ENCODE measurements at regions not wholly inside any gene's neighbourhood (a gene's known extent, or its start where the extent isn't known, plus 50 kb on each side); places are given as distances from the start of the nearest gene placed in this dataset.
A peak's percentile ranks its signal among the peaks of the same experiment; 100 is the strongest.

DNA sequence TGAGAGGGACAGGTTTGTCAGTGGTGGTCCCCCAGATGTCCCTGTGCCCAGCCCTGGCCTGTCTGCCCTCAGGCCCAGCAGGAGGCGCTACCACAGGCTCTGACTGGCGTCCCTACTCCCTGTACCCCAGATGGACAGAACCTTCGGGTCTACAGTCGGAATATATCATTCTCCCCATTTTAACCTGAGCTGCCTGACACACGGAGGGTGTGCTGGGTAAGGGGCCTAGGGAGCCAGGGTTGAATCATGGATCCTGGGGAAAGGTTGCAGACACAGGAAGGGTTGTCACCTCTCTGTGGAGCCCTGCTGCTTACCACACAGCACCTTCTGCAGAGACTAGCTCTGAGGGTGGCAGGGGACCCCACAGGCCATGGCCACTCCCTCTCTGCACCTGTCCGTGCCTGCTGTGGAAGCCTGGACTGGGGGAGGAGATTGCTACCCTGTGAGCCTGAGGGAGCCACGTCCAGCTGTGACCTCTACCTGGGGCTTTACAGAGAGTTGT is 162.2 kb upstream of the ZNF267 start:
- Histone ChIP-seq H3K4me3 (replicated peaks; ENCODE audit: insufficient read depth, low read length) (no peak overlapping the region), H3K27ac (replicated peaks) (no peak overlapping the region), H3K27me3 (ENCODE audit: insufficient read depth, poor library complexity, severe bottlenecking) (no peaks in the 10 kb centered on the region)
- DNase-seq (ENCODE audit: low read depth in 1 of 2, low spot score in 1 of 2): no peak
- TF ChIP-seq GABPA (IDR thresholded peaks at IDR 0.05; ENCODE audit: low read depth): no peak
- TF ChIP-seq SPI1 (IDR thresholded peaks at IDR 0.05; ENCODE audit: borderline replicate concordance, low read depth): no peak
- TF ChIP-seq, protein P1, sequence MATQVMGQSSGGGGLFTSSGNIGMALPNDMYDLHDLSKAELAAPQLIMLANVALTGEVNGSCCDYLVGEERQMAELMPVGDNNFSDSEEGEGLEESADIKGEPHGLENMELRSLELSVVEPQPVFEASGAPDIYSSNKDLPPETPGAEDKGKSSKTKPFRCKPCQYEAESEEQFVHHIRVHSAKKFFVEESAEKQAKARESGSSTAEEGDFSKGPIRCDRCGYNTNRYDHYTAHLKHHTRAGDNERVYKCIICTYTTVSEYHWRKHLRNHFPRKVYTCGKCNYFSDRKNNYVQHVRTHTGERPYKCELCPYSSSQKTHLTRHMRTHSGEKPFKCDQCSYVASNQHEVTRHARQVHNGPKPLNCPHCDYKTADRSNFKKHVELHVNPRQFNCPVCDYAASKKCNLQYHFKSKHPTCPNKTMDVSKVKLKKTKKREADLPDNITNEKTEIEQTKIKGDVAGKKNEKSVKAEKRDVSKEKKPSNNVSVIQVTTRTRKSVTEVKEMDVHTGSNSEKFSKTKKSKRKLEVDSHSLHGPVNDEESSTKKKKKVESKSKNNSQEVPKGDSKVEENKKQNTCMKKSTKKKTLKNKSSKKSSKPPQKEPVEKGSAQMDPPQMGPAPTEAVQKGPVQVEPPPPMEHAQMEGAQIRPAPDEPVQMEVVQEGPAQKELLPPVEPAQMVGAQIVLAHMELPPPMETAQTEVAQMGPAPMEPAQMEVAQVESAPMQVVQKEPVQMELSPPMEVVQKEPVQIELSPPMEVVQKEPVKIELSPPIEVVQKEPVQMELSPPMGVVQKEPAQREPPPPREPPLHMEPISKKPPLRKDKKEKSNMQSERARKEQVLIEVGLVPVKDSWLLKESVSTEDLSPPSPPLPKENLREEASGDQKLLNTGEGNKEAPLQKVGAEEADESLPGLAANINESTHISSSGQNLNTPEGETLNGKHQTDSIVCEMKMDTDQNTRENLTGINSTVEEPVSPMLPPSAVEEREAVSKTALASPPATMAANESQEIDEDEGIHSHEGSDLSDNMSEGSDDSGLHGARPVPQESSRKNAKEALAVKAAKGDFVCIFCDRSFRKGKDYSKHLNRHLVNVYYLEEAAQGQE (IDR thresholded peaks at IDR 0.05; ENCODE audit: insufficient replicate concordance, low read depth): no peak
- no peak for TF ChIP-seq CTCF (IDR thresholded peaks at IDR 0.05; ENCODE audit: insufficient read depth, low read length)
- TF ChIP-seq POLR2AphosphoS5 (IDR thresholded peaks at IDR 0.05; ENCODE audit: low read depth): no peak

GRCh38 chr16:31712064-31712540 is 161.5 kb upstream of the ZNF267 start:
- no peak overlapping the region for H3K4me3 ChIP-seq (replicated peaks; ENCODE audit: insufficient read depth, low read length)
- TF ChIP-seq CTCF (IDR thresholded peaks at IDR 0.05; ENCODE audit: insufficient read depth, low read length) (no peak), POLR2AphosphoS5 (IDR thresholded peaks at IDR 0.05; ENCODE audit: low read depth) (no peak), GABPA (IDR thresholded peaks at IDR 0.05; ENCODE audit: low read depth) (no peak), SPI1 (IDR thresholded peaks at IDR 0.05; ENCODE audit: borderline replicate concordance, low read depth) (no peak)
- TF ChIP-seq, protein P1 (IDR thresholded peaks at IDR 0.05; ENCODE audit: insufficient replicate concordance, low read depth): no peak
- DNase-seq (ENCODE audit: low read depth in 1 of 2, low spot score in 1 of 2): no peak
- H3K27me3 ChIP-seq (ENCODE audit: insufficient read depth, poor library complexity, severe bottlenecking): no peaks in the 10 kb centered on the region
- H3K27ac ChIP-seq (replicated peaks): no peak overlapping the region

DNA sequence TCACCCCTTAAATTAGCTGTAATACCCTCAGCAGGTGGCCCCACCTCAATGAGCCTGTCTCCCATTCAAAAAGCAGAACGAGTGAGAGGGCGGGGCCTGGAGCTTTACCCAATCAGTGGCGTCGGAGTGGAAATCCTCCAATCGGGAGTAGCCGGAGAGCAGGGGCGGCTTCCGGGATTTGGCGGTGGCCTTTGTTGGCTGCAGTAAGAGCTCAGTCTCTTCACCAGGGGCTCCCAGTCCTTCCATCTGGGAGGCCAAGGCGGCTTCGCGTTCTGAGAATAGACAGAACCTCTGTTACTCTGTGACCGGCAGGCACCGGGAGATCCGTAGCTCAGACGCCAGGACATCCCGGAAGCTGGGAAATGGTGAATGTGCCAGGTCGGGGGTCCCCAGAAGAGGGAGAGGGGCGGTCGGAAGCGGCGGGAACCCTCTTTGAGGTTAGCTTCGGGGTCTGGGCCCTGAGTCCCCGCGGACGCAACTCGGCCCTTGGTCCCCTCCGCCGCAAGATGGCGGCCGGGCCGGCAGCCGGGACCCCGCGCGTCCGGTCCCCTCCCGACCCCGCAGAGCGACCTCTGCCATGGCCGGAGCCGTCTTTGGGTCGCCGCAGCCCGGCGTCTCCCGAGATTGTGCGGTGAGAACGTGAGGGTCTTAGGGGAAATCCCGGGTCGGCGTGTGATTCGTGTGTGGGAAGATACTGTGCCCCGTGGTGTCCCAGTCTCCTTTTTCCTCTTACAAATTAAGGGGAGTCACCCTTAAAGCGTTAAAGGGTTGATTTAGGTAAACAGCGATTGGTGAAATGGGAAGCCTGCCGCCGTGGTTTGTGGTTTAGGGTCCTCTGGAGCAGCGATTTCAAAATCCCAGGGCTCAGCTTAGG is 160.3 kb upstream of the ZNF267 start:
- Histone ChIP-seq H3K27ac (replicated peaks) (peak overlapping the region; percentile 82), H3K27me3 (ENCODE audit: insufficient read depth, poor library complexity, severe bottlenecking) (no peaks in the 10 kb centered on the region), H3K4me3 (replicated peaks; ENCODE audit: insufficient read depth, low read length) (peak overlapping the region; percentile 86)
- TF ChIP-seq, protein P1 (IDR thresholded peaks at IDR 0.05; ENCODE audit: insufficient replicate concordance, low read depth): peak; percentile 59
- TF ChIP-seq CTCF (IDR thresholded peaks at IDR 0.05; ENCODE audit: insufficient read depth, low read length): no peak
- no peak for TF ChIP-seq GABPA (IDR thresholded peaks at IDR 0.05; ENCODE audit: low read depth)
- peak; percentile 93 for TF ChIP-seq POLR2AphosphoS5 (IDR thresholded peaks at IDR 0.05; ENCODE audit: low read depth)
- TF ChIP-seq SPI1 (IDR thresholded peaks at IDR 0.05; ENCODE audit: borderline replicate concordance, low read depth): no peak
- DNase-seq (ENCODE audit: low read depth in 1 of 2, low spot score in 1 of 2): peak; percentile 83 to 96
